ENCODE measurements at regions not wholly inside any gene's neighbourhood (a gene's known extent, or its start where the extent isn't known, plus 50 kb on each side); places are given as distances from the start of the nearest gene placed in this dataset.
"Not testable (repeated sequence)": the region's sequence is repeated elsewhere in the genome, so short reads cannot be mapped to it uniquely, and the experiment has no call there.

GRCh38 chr11:87602776-87603175 lies 565.0 kb downstream of the TMEM135 start:
- no peak overlapping the region for H3K4me3 ChIP-seq
- intact Hi-C loops (cut with DNase I), result no loop called here

GRCh38 chr11:87600938-87601337 lies 563.2 kb downstream of the TMEM135 start:
- Histone ChIP-seq H3K4me3 (no peak overlapping the region), H3K27me3 (no peaks in the 10 kb centered on the region), H3K9me3 (no peaks in the 10 kb centered on the region), H3K27ac (no peak overlapping the region), H3K4me1 (no peaks in the 10 kb centered on the region), H3K36me3 (no peaks in the 10 kb centered on the region)
- intact Hi-C loops (cut with DNase I), result no loop called here
- TF ChIP-seq POLR2AphosphoS5 (IDR thresholded peaks at IDR 0.05; ENCODE audit: insufficient read depth in 1 of 2, low read depth in 1 of 2) (no peak), CTCF (IDR thresholded peaks at IDR 0.05) (no peak), POLR2A (IDR thresholded peaks at IDR 0.05) (no peak)
- DNase-seq (ENCODE audit: extremely low spot score in 2 of 2), result no peak

More at GRCh38 chr11:87602776-87603175, 565.0 kb downstream of the TMEM135 start:
- Histone ChIP-seq H3K27ac (no peak overlapping the region), H3K36me3 (no peaks in the 10 kb centered on the region), H3K27me3 (no peaks in the 10 kb centered on the region), H3K4me1 (no peaks in the 10 kb centered on the region), H3K9me3 (no peaks in the 10 kb centered on the region)
- no peak for DNase-seq (ENCODE audit: extremely low spot score in 2 of 2)
- TF ChIP-seq POLR2A (IDR thresholded peaks at IDR 0.05) (no peak), CTCF (IDR thresholded peaks at IDR 0.05) (no peak), POLR2AphosphoS5 (IDR thresholded peaks at IDR 0.05; ENCODE audit: insufficient read depth in 1 of 2, low read depth in 1 of 2) (no peak)

- no peaks in the 10 kb centered on the region for H3K27me3 ChIP-seq
- no peaks in the 10 kb centered on the region for H3K9me3 ChIP-seq
- no peaks in the 10 kb centered on the region for H3K36me3 ChIP-seq
- no peak for TF ChIP-seq CTCF (IDR thresholded peaks at IDR 0.05)
- no peak for DNase-seq (ENCODE audit: extremely low spot score in 2 of 2)
- intact Hi-C loops (cut with DNase I), result no loop called here
- no peak overlapping the region for H3K27ac ChIP-seq
- no peak overlapping the region for H3K4me3 ChIP-seq
- H3K4me1 ChIP-seq, result no peaks in the 10 kb centered on the region
Observed at GRCh38 chr11:87597725-87598124, 560.0 kb downstream of the TMEM135 start.

- no peak for DNase-seq (ENCODE audit: extremely low spot score in 2 of 2)
- TF ChIP-seq CTCF (IDR thresholded peaks at IDR 0.05), result no peak
- no peak for TF ChIP-seq POLR2A (IDR thresholded peaks at IDR 0.05)
- no peak for TF ChIP-seq POLR2AphosphoS5 (IDR thresholded peaks at IDR 0.05; ENCODE audit: insufficient read depth in 1 of 2, low read depth in 1 of 2)
- intact Hi-C loops (cut with DNase I), result no loop called here
Observed at GRCh38 chr11:87596176-87596575, 558.4 kb downstream of the TMEM135 start.

GRCh38 chr11:87589082-87589481 lies 551.3 kb downstream of the TMEM135 start:
- Histone ChIP-seq H3K27ac (no peak overlapping the region), H3K36me3 (no peaks in the 10 kb centered on the region), H3K9me3 (peaks cover 11% of the 10 kb centered on the region), H3K4me1 (no peaks in the 10 kb centered on the region), H3K27me3 (no peaks in the 10 kb centered on the region), H3K4me3 (no peak overlapping the region)
- TF ChIP-seq POLR2A (IDR thresholded peaks at IDR 0.05), result no peak
- no peak for TF ChIP-seq POLR2AphosphoS5 (IDR thresholded peaks at IDR 0.05; ENCODE audit: insufficient read depth in 1 of 2, low read depth in 1 of 2)
- no peak for TF ChIP-seq CTCF (IDR thresholded peaks at IDR 0.05)
- no peak for DNase-seq (ENCODE audit: extremely low spot score in 2 of 2)
- intact Hi-C loops (cut with DNase I), result no loop called here

More at GRCh38 chr11:87596176-87596575, 558.4 kb downstream of the TMEM135 start:
- Histone ChIP-seq H3K27ac (no peak overlapping the region), H3K36me3 (no peaks in the 10 kb centered on the region), H3K27me3 (no peaks in the 10 kb centered on the region), H3K4me3 (no peak overlapping the region), H3K9me3 (peaks cover 6% of the 10 kb centered on the region), H3K4me1 (no peaks in the 10 kb centered on the region)

GRCh38 chr11:87585613-87586012 lies 547.9 kb downstream of the TMEM135 start:
- H3K27me3 ChIP-seq; H3K4me1 ChIP-seq; H3K36me3 ChIP-seq; DNase-seq (ENCODE audit: extremely low spot score in 2 of 2); H3K4me3 ChIP-seq; H3K27ac ChIP-seq; intact Hi-C loops (cut with DNase I); H3K9me3 ChIP-seq: not testable (repeated sequence)

All from vagina (tissue), 2 donors.